Body of pancreas (tissue), 4 donors: ENCODE measurements at regions not wholly inside any gene's neighbourhood (a gene's known extent, or its start where the extent isn't known, plus 50 kb on each side); places are given as distances from the start of the nearest gene placed in this dataset.

Experiments used
- ATAC-seq: fragments of 150-250 bp; one replicate; pipeline ENCODE4 v1.9.1; 2016
- DNase-seq, 4 donors: peaks; one replicate each; pipeline ENCODE4 v3.0.0-alpha.2; 2019
- H3K27ac ChIP-seq, 4 donors: fragments of 200-600 bp; sonication (generic); 1 replicate in 3 of 4; 2 replicates in 1 of 4; pipeline versions ENCODE4 v1.5.1 to v1.6.1; 2016 to 2019; ENCODE audit warnings: mild to moderate bottlenecking in 1 of 4, mixed read lengths in 1 of 4, moderate library complexity in 1 of 4
- H3K27me3 ChIP-seq, 2 donors: fragments of 200-600 bp; sonication (generic); one replicate each; pipeline ENCODE4 v1.6.0; 2016; ENCODE audit warnings: mild to moderate bottlenecking in 1 of 2
- H3K36me3 ChIP-seq, 2 donors: fragments of 200-600 bp; sonication (generic); replicated peaks in 1 of 2; 2 replicates each; pipeline ENCODE4 v1.5.1; 2016; ENCODE audit warnings: low read depth in 2 of 2; ENCODE audit not compliant: insufficient read depth in 1 of 2
- H3K4me1 ChIP-seq: fragments of 200-600 bp; sonication (generic); one replicate; pipeline ENCODE4 v1.6.0; 2016
- H3K4me3 ChIP-seq, 2 donors: fragments of 200-600 bp; sonication (generic); 1 replicate in 1 of 2; 2 replicates in 1 of 2; pipeline ENCODE4 v1.5.1; 2016 to 2019
- H3K9me3 ChIP-seq, 3 donors: fragments of 200-600 bp; sonication (generic); 1 replicate in 2 of 3; 2 replicates in 1 of 3; pipeline ENCODE4 v1.5.1; 2016
- POLR2A ChIP-seq, 3 donors: fragments of 450-650 bp; IDR thresholded peaks; one replicate each; pipeline ENCODE4 v1.6.1; 2016; ENCODE audit warnings: antibody characterized with exemption in 3 of 3, mild to moderate bottlenecking in 2 of 3
- WGBS, 2 donors: methylation state at CpG; one replicate each; pipeline ENCODE4 v1.1.5; 2017; 5-methylcytosine and 5-hydroxymethylcytosine counted together
- intact Hi-C: fragments of 100-400 bp; cut with DNase I; formaldehyde crosslinking; loops from one replicate; pipeline ENCODE4 v1.15.1; 2023
- TF ChIP-seq, protein P1 (sequence below), 7 experiments: fragments of 450-650 bp in 4 of 7; fragments of 200-600 bp in 3 of 7; sonication (generic) in 3 of 7; IDR thresholded peaks; one replicate each; pipeline ENCODE4 v1.5.1; 2016 to 2019; ENCODE audit warnings: antibody characterized with exemption in 7 of 7

DNA sequence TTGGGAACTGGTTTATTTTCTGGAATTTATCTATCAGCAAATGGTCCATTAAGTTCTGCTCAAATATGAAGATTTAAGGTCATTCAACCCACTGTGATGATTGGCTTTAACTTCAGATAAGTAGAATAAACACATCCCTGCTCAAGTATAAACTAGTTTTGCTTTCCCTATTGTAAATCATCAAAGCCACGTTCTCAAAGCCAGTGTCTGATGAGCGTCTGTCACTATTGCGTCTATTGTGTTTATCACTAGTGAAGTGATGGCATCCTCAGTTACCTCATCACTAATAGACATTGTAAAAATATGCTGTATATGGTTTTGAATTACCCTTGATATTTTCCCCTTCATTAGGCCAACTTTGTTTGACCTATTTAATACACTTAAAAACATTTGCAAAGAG is 351.3 kb downstream of the BCAT1 start:
- Histone ChIP-seq H3K27me3 (no peaks in the 10 kb centered on the region), H3K4me1 (no peaks in the 10 kb centered on the region), H3K36me3 (no peaks in the 10 kb centered on the region), H3K27ac (no peak overlapping the region), H3K4me3 (no peak overlapping the region), H3K9me3 (no peaks in the 10 kb centered on the region)
- intact Hi-C loops: no loop called here
- TF ChIP-seq, protein P1, sequence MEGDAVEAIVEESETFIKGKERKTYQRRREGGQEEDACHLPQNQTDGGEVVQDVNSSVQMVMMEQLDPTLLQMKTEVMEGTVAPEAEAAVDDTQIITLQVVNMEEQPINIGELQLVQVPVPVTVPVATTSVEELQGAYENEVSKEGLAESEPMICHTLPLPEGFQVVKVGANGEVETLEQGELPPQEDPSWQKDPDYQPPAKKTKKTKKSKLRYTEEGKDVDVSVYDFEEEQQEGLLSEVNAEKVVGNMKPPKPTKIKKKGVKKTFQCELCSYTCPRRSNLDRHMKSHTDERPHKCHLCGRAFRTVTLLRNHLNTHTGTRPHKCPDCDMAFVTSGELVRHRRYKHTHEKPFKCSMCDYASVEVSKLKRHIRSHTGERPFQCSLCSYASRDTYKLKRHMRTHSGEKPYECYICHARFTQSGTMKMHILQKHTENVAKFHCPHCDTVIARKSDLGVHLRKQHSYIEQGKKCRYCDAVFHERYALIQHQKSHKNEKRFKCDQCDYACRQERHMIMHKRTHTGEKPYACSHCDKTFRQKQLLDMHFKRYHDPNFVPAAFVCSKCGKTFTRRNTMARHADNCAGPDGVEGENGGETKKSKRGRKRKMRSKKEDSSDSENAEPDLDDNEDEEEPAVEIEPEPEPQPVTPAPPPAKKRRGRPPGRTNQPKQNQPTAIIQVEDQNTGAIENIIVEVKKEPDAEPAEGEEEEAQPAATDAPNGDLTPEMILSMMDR (IDR thresholded peaks at IDR 0.05): no peak
- no peak for TF ChIP-seq POLR2A (IDR thresholded peaks at IDR 0.05)
- WGBS, 2 donors: 63 to 78% methylated on average over 3 of the region's 3 CpGs
- DNase-seq (no peak), ATAC-seq (no peak)

DNA sequence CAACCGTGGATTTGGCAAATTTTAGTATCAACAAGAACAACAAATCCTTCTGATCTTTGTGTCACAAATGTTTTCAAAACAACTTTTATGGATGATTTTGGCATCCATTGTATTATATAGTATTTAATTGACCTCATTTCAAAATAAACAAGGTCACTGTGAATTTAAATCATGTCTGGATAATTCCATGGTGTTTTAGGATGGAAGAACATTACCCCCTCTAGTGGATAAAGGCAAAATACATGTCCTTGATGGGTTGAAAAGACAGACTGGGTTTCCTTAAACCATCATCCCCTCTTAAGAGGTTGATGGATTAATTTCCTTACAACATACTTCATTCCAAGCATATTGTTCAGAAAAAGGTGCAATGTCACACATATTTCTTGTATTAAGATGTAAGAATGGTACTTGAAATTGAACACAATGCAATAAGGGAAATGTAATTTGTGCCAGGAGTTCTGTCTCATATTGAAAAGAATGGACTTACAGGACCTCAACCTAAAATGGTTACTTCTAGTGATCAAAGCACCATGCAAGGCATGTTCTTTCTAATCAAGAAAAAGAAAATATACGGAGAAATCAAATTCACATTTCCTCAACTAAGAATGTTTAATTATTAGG is 352.0 kb downstream of the BCAT1 start:
- H3K27ac ChIP-seq: no peak overlapping the region
- no peak for ATAC-seq
- TF ChIP-seq POLR2A (IDR thresholded peaks at IDR 0.05): no peak
- TF ChIP-seq, protein P1 (IDR thresholded peaks at IDR 0.05): peak; percentile 23 to 55 (median 45)
- no peaks in the 10 kb centered on the region for H3K36me3 ChIP-seq
- no peaks in the 10 kb centered on the region for H3K9me3 ChIP-seq
- no peaks in the 10 kb centered on the region for H3K4me1 ChIP-seq
- no peak overlapping the region for H3K4me3 ChIP-seq
- 46 to 56% methylated on average over 2 of the region's 2 CpGs for WGBS, 2 donors
- DNase-seq: no peak
- intact Hi-C loops: no loop called here
- H3K27me3 ChIP-seq: no peaks in the 10 kb centered on the region

DNA sequence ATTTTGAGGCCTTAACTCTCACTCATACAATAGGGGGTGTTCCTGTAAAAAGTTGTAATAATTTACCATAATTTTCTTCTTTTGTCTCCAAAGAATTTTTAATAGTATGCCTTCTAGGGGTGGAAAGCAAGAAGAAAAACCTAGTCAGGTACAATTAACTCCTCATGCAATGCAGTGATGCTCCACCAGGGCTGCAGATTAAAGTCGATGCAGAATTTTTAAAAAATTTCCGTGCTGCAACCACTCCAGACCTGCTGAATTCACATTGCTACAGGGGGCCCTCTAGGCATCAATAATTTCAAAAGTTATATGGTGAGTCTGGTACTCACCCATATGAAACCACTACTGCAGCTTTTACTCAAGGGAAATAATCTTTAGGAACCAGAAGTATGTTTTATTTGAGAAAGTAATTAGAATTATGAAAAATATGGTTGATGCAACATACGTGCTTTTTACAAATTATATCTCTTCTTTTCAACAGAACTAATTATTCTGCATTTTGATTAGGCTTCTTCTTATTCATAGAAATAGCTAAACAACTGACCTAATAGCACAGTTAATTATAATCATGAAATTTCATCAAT is 353.2 kb downstream of the BCAT1 start:
- ATAC-seq: no peak
- Histone ChIP-seq H3K27ac (no peak overlapping the region), H3K9me3 (no peaks in the 10 kb centered on the region), H3K27me3 (no peaks in the 10 kb centered on the region), H3K36me3 (no peaks in the 10 kb centered on the region), H3K4me3 (no peak overlapping the region), H3K4me1 (no peaks in the 10 kb centered on the region)
- intact Hi-C loops: no loop called here
- DNase-seq: no peak
- 48 to 55% methylated on average over 3 of the region's 3 CpGs for WGBS, 2 donors
- TF ChIP-seq POLR2A (IDR thresholded peaks at IDR 0.05): no peak
- TF ChIP-seq, protein P1 (IDR thresholded peaks at IDR 0.05): peak in 1 of 7 experiments; percentile 4

DNA sequence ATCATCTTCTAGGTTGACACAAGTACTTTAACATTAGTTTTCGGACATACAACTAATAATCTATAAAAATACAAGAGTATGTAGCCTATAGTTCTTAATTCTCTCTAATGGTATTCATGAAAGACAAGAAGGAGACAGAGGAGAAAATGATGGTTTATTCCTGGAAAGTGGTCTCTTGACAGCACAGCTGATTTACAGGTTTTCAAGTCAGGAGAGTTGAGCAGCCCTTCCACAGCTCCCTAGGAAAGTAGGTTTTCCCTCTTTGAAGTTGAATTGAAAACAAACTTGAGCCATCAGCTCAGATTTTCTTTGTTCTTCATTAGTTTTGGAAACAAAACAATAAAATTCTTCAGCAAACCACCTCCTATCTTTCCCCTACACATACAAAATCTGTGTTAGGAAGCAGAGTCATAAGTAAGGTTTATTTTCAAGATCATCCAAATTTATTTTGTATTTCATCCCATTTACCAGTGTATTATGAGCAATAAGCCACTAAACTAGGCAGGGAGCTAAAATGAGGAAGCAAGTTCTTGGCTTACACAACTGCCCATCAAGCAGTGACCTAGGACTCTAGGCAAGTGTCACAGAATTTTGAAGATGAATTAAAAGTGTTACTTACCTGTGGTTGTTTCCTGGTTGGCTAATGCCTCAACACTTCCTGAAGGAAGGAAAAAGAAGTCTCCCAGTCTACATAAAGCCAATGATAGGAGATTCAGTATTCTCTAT is 357.0 kb downstream of the BCAT1 start:
- Histone ChIP-seq H3K4me3 (no peak overlapping the region), H3K27ac (no peak overlapping the region), H3K4me1 (no peaks in the 10 kb centered on the region), H3K9me3 (no peaks in the 10 kb centered on the region), H3K27me3 (no peaks in the 10 kb centered on the region), H3K36me3 (no peaks in the 10 kb centered on the region)
- ATAC-seq (no peak), DNase-seq (no peak)
- WGBS, 2 donors: 59 to 71% methylated on average over 1 of the region's 1 CpG
- TF ChIP-seq, protein P1 (IDR thresholded peaks at IDR 0.05): no peak
- TF ChIP-seq POLR2A (IDR thresholded peaks at IDR 0.05): no peak
- intact Hi-C loops: no loop called here
